ENCODE measurements at regions not wholly inside any gene's neighbourhood (a gene's known extent, or its start where the extent isn't known, plus 50 kb on each side); places are given as distances from the start of the nearest gene placed in this dataset.
A peak's percentile ranks its signal among the peaks of the same experiment; 100 is the strongest.

GRCh38 chr15:58286523-58286922 lies 145.3 kb upstream of the LIPC start:
- no peak for DNase-seq
- peaks cover 0 to 11% (median 0%) of the 10 kb centered on the region in 3 donors for H3K4me1 ChIP-seq (ENCODE audit: control insufficient read depth in 3 of 3, insufficient read depth in 2 of 3, low read depth in 1 of 3, low read length in 2 of 3)
- FAIRE-seq = no peak
- H3K9me3 ChIP-seq (ENCODE audit: control insufficient read depth in 2 of 2, insufficient read depth in 1 of 2, low read depth in 1 of 2, low read length in 1 of 2) = no peaks in the 10 kb centered on the region
- no peaks in the 10 kb centered on the region for H3K27me3 ChIP-seq (ENCODE audit: control insufficient read depth in 3 of 3, insufficient read depth in 3 of 3, low read length in 3 of 3)
- no peaks in the 10 kb centered on the region for H3K36me3 ChIP-seq (ENCODE audit: control insufficient read depth in 3 of 3, insufficient read depth in 2 of 3, low read depth in 1 of 3, low read length in 3 of 3)
- 79 to 85% (median 80%) methylated on average over 4 of the region's 4 CpGs for WGBS, 3 donors
- H3K27ac ChIP-seq (ENCODE audit: low read depth in 1 of 3, low read length in 2 of 3) = no peak overlapping the region
- no peak overlapping the region for H3K4me3 ChIP-seq (ENCODE audit: low read depth in 1 of 3, low read length in 3 of 3)

DNA sequence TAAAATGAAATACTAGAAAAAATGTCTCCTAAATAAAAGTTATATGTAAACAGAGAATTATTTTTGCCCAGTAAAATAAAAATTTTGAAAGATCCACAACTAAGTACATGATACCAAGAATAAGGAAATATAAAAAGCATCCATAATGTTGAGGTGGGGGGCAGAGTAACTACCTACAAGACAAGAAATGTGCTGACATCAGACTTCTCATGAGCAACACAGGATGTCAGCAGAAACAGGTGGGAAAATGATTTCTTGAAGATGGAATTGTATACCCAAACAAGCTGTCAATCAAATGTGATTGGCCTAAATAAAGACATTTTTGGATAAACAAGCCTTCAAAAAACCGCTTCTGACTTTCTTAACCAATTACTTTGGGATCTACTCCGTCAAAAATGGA lies 143.9 kb upstream of the LIPC start:
- DNase-seq (no peak), FAIRE-seq (no peak)
- Histone ChIP-seq H3K4me1 (ENCODE audit: control insufficient read depth in 3 of 3, insufficient read depth in 2 of 3, low read depth in 1 of 3, low read length in 2 of 3) (peaks cover 0 to 11% (median 0%) of the 10 kb centered on the region in 3 donors), H3K27ac (ENCODE audit: low read depth in 1 of 3, low read length in 2 of 3) (no peak overlapping the region), H3K27me3 (ENCODE audit: control insufficient read depth in 3 of 3, insufficient read depth in 3 of 3, low read length in 3 of 3) (no peaks in the 10 kb centered on the region), H3K4me3 (ENCODE audit: low read depth in 1 of 3, low read length in 3 of 3) (no peak overlapping the region), H3K36me3 (ENCODE audit: control insufficient read depth in 3 of 3, insufficient read depth in 2 of 3, low read depth in 1 of 3, low read length in 3 of 3) (no peaks in the 10 kb centered on the region), H3K9me3 (ENCODE audit: control insufficient read depth in 2 of 2, insufficient read depth in 1 of 2, low read depth in 1 of 2, low read length in 1 of 2) (peaks cover 0 to 10% of the 10 kb centered on the region in 2 donors)
- 91 to 97% (median 95%) methylated on average over 2 of the region's 2 CpGs for WGBS, 3 donors

- DNase-seq (no peak), FAIRE-seq (no peak)
- no peaks in the 10 kb centered on the region for H3K36me3 ChIP-seq (ENCODE audit: control insufficient read depth in 3 of 3, insufficient read depth in 2 of 3, low read depth in 1 of 3, low read length in 3 of 3)
- no peaks in the 10 kb centered on the region for H3K27me3 ChIP-seq (ENCODE audit: control insufficient read depth in 3 of 3, insufficient read depth in 3 of 3, low read length in 3 of 3)
- no peak overlapping the region for H3K27ac ChIP-seq (ENCODE audit: low read depth in 1 of 3, low read length in 2 of 3)
- H3K4me3 ChIP-seq (ENCODE audit: low read depth in 1 of 3, low read length in 3 of 3) = no peak overlapping the region
- 72 to 84% (median 84%) methylated on average over 3 of the region's 3 CpGs for WGBS, 3 donors
- peaks cover 0 to 12% (median 0%) of the 10 kb centered on the region in 3 donors for H3K4me1 ChIP-seq (ENCODE audit: control insufficient read depth in 3 of 3, insufficient read depth in 2 of 3, low read depth in 1 of 3, low read length in 2 of 3)
- peaks cover 0 to 10% of the 10 kb centered on the region in 2 donors for H3K9me3 ChIP-seq (ENCODE audit: control insufficient read depth in 2 of 2, insufficient read depth in 1 of 2, low read depth in 1 of 2, low read length in 1 of 2)
Observed at GRCh38 chr15:58288592-58288991, 143.2 kb upstream of the LIPC start.

GRCh38 chr15:58291848-58292247 lies 139.9 kb upstream of the LIPC start:
- H3K36me3 ChIP-seq (ENCODE audit: control insufficient read depth in 3 of 3, insufficient read depth in 2 of 3, low read depth in 1 of 3, low read length in 3 of 3) = no peaks in the 10 kb centered on the region
- H3K4me3 ChIP-seq (ENCODE audit: low read depth in 1 of 3, low read length in 3 of 3) = no peak overlapping the region
- H3K27ac ChIP-seq (ENCODE audit: low read depth in 1 of 3, low read length in 2 of 3) = no peak overlapping the region
- peaks cover 0 to 11% (median 2%) of the 10 kb centered on the region in 3 donors for H3K4me1 ChIP-seq (ENCODE audit: control insufficient read depth in 3 of 3, insufficient read depth in 2 of 3, low read depth in 1 of 3, low read length in 2 of 3)
- DNase-seq (no peak), FAIRE-seq (no peak)
- peaks cover 0 to 10% of the 10 kb centered on the region in 2 donors for H3K9me3 ChIP-seq (ENCODE audit: control insufficient read depth in 2 of 2, insufficient read depth in 1 of 2, low read depth in 1 of 2, low read length in 1 of 2)
- no peaks in the 10 kb centered on the region for H3K27me3 ChIP-seq (ENCODE audit: control insufficient read depth in 3 of 3, insufficient read depth in 3 of 3, low read length in 3 of 3)

DNA sequence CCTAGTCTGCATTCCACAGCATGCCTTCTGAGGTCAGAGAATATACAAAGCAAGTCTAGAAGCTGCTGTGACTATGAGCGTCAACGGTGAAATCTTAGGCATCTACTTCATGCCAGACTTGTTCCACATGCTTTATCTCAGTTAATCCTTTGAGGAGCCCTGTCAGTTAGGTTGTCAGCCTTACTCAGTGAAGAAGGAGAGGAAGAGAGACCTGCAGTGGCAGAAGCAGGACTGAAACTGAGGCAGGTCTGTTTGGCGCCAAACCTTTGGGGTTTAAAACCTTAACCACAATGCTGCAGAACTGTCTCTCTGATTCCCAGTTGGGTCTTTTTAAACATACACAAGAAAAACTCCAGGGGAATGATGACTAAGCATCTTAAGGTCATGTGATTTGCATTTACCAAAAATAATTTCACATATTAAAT lies 139.0 kb upstream of the LIPC start:
- no peaks in the 10 kb centered on the region for H3K36me3 ChIP-seq (ENCODE audit: control insufficient read depth in 3 of 3, insufficient read depth in 2 of 3, low read depth in 1 of 3, low read length in 3 of 3)
- H3K4me3 ChIP-seq (ENCODE audit: low read depth in 1 of 3, low read length in 3 of 3) = no peak overlapping the region
- FAIRE-seq (no peak), DNase-seq (no peak)
- H3K9me3 ChIP-seq (ENCODE audit: control insufficient read depth in 2 of 2, insufficient read depth in 1 of 2, low read depth in 1 of 2, low read length in 1 of 2) = peaks cover 0 to 10% of the 10 kb centered on the region in 2 donors
- peaks cover 0 to 11% (median 2%) of the 10 kb centered on the region in 3 donors for H3K4me1 ChIP-seq (ENCODE audit: control insufficient read depth in 3 of 3, insufficient read depth in 2 of 3, low read depth in 1 of 3, low read length in 2 of 3)
- 82 to 93% (median 88%) methylated on average over 3 of the region's 3 CpGs for WGBS, 3 donors
- H3K27me3 ChIP-seq (ENCODE audit: control insufficient read depth in 3 of 3, insufficient read depth in 3 of 3, low read length in 3 of 3) = no peaks in the 10 kb centered on the region
- H3K27ac ChIP-seq (ENCODE audit: low read depth in 1 of 3, low read length in 2 of 3) = no peak overlapping the region

DNA sequence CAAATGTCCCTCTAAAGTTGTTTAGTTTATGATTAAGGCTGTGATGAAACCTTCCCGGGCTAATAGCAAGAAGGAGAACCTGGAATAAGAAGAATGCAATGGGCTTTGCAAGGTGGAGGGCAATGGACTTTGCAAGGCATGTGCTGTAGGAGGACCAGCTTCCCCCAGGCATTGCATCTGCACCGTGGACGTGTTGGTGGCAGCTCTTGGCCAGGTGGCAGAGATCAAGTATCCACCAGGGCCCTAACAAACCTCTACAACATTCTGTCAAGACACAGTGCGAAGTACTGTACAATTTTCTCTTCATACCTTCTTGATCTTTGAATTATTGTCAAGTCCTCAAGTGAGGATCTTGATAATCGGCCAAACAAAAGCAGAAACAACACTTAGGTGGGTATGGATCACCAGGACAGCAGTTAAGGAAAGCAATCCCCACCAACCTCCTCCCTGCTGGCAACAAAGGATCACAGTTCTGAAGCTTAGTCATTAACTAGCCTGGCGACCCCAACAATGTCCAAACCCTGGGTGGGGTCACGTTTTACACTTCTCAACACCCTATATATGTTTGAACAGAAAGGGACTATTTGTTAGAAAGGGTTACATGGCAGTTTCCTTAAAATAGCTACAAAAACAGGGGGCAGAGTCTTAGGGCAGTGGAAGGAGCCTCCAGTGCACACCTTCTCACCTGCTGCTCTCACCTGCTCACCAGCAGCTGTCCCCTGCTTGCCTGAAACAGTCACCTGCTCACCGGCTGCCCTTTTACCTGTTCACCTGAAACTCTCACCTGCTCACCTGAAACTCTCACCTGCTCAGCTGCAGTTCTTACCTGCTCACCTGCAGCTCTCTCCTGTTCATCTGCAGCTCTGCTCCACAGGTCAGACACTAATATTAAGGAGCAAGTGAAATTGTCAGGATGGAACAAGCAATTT lies 137.9 kb upstream of the LIPC start:
- Histone ChIP-seq H3K4me3 (ENCODE audit: low read depth in 1 of 3, low read length in 3 of 3) (no peak overlapping the region), H3K27me3 (ENCODE audit: control insufficient read depth in 3 of 3, insufficient read depth in 3 of 3, low read length in 3 of 3) (no peaks in the 10 kb centered on the region), H3K9me3 (ENCODE audit: control insufficient read depth in 2 of 2, insufficient read depth in 1 of 2, low read depth in 1 of 2, low read length in 1 of 2) (peaks cover 0 to 13% of the 10 kb centered on the region in 2 donors), H3K27ac (ENCODE audit: low read depth in 1 of 3, low read length in 2 of 3) (peak overlapping the region in 1 of 3 donors; percentile 3), H3K36me3 (ENCODE audit: control insufficient read depth in 3 of 3, insufficient read depth in 2 of 3, low read depth in 1 of 3, low read length in 3 of 3) (no peaks in the 10 kb centered on the region), H3K4me1 (ENCODE audit: control insufficient read depth in 3 of 3, insufficient read depth in 2 of 3, low read depth in 1 of 3, low read length in 2 of 3) (peaks cover 0 to 11% (median 2%) of the 10 kb centered on the region in 3 donors)
- DNase-seq = peak; percentile 41 to 69
- FAIRE-seq = no peak
- 35 to 66% (median 56%) methylated on average over 8 of the region's 8 CpGs for WGBS, 3 donors

GRCh38 chr15:58294681-58295254 lies 137.0 kb upstream of the LIPC start:
- no peaks in the 10 kb centered on the region for H3K27me3 ChIP-seq (ENCODE audit: control insufficient read depth in 3 of 3, insufficient read depth in 3 of 3, low read length in 3 of 3)
- 33 to 63% (median 39%) methylated on average over 2 of the region's 2 CpGs for WGBS, 3 donors
- H3K27ac ChIP-seq (ENCODE audit: low read depth in 1 of 3, low read length in 2 of 3) = peak overlapping the region in 1 of 3 donors; percentile 3
- H3K4me1 ChIP-seq (ENCODE audit: control insufficient read depth in 3 of 3, insufficient read depth in 2 of 3, low read depth in 1 of 3, low read length in 2 of 3) = peaks cover 0 to 11% (median 2%) of the 10 kb centered on the region in 3 donors
- H3K36me3 ChIP-seq (ENCODE audit: control insufficient read depth in 3 of 3, insufficient read depth in 2 of 3, low read depth in 1 of 3, low read length in 3 of 3) = no peaks in the 10 kb centered on the region
- H3K9me3 ChIP-seq (ENCODE audit: control insufficient read depth in 2 of 2, insufficient read depth in 1 of 2, low read depth in 1 of 2, low read length in 1 of 2) = peaks cover 0 to 13% of the 10 kb centered on the region in 2 donors
- DNase-seq (no peak), FAIRE-seq (no peak)
- no peak overlapping the region for H3K4me3 ChIP-seq (ENCODE audit: low read depth in 1 of 3, low read length in 3 of 3)

DNA sequence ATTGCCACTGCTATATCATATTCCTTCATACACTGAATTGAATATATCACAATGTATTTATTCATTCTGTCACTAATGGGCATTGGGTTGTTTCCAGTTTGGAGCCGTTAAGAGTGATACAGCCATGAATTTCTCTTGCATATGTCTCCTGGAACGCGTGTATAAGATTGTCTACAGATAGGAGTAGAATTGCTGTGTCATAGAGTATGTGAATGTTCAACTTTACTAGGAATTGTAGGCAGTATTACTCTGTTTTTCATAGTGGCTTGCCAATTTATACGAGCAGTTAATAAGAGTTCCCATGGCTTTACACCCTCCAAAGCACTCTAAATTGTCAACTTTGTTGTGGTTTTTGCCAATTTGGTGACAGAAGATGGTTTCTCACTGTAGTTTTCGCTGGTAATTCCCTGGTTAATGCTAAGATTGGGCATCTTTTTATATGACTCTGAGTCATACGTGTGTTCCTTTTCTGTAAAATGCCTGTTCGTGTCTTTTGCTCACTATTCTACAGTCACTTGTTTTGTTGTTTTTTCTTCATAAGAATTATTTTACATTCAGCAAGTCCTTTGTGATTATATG lies 136.1 kb upstream of the LIPC start:
- 61 to 81% (median 75%) methylated on average over 7 of the region's 7 CpGs for WGBS, 3 donors
- Histone ChIP-seq H3K36me3 (ENCODE audit: control insufficient read depth in 3 of 3, insufficient read depth in 2 of 3, low read depth in 1 of 3, low read length in 3 of 3) (no peaks in the 10 kb centered on the region), H3K27ac (ENCODE audit: low read depth in 1 of 3, low read length in 2 of 3) (no peak overlapping the region), H3K27me3 (ENCODE audit: control insufficient read depth in 3 of 3, insufficient read depth in 3 of 3, low read length in 3 of 3) (no peaks in the 10 kb centered on the region), H3K4me3 (ENCODE audit: low read depth in 1 of 3, low read length in 3 of 3) (no peak overlapping the region), H3K9me3 (ENCODE audit: control insufficient read depth in 2 of 2, insufficient read depth in 1 of 2, low read depth in 1 of 2, low read length in 1 of 2) (peaks cover 0 to 13% of the 10 kb centered on the region in 2 donors), H3K4me1 (ENCODE audit: control insufficient read depth in 3 of 3, insufficient read depth in 2 of 3, low read depth in 1 of 3, low read length in 2 of 3) (peaks cover 0 to 11% (median 2%) of the 10 kb centered on the region in 3 donors)
- FAIRE-seq (no peak), DNase-seq (no peak)
